ENCODE measurements at regions not wholly inside any gene's neighbourhood (a gene's known extent, or its start where the extent isn't known, plus 50 kb on each side); places are given as distances from the start of the nearest gene placed in this dataset.

DNA sequence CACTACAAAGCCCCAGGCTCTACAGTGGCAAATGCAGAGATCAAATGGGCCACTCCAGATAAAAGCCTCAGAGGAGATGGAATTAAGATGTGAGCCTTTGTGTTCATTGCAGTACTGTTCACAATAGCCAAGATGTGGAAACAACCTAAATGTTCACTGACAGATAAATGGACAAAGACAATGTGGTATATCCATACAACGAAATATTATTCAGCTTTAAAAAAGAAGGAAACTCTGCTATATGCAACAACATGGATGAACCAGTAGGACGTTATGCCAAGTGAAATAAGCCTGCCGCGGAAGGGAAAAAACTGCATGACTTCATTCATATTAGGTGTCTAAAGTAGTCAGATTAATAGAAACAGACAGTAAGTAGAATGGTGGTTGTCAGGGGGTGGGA, 170.5 kb upstream of the TBX20 start:
- Histone ChIP-seq H3K79me2 (ENCODE audit: control insufficient read depth, insufficient read depth, low read length) (no peaks in the 10 kb centered on the region), H3K27ac (ENCODE audit: control insufficient read depth, insufficient read depth) (no peak overlapping the region), H3K9ac (ENCODE audit: control insufficient read depth, insufficient read depth, low read length) (no peak overlapping the region), H3K9me3 (replicated peaks; ENCODE audit: control insufficient read depth, insufficient read depth, low read length) (no peaks in the 10 kb centered on the region), H3K4me1 (ENCODE audit: control insufficient read depth, insufficient read depth, low read length) (no peaks in the 10 kb centered on the region), H3K4me2 (ENCODE audit: control insufficient read depth, insufficient read depth) (no peak overlapping the region), H3K4me3 (no peak overlapping the region), H2AFZ (ENCODE audit: control insufficient read depth, low read depth, low read length) (no peak overlapping the region), H4K20me1 (ENCODE audit: control insufficient read depth, insufficient read depth) (no peaks in the 10 kb centered on the region; the same call in 1 of the 2 replicates), H3K36me3 (ENCODE audit: control insufficient read depth in 2 of 2, insufficient read depth in 2 of 2, low read length in 1 of 2) (no peaks in the 10 kb centered on the region), H3K27me3 (replicated peaks in 1 of 2; ENCODE audit: control insufficient read depth in 2 of 2, insufficient read depth in 2 of 2, low read length in 1 of 2) (no peaks in the 10 kb centered on the region; a peak in 1 of 4 replicates)
- POLR2A ChIA-PET, result interaction anchor here (0.6 kb wide), 1 partner anchor 95 kb away, joined by 3 read pairs; no protein-coding TSS in a partner anchor
- in situ Hi-C loops (cut with MboI), result loop anchor here (10.0 kb wide), 2 partner anchors 200 to 480 kb away; no protein-coding TSS in a partner anchor
- RAD21 ChIA-PET (ENCODE audit: unreplicated experiment), result interaction anchor here (1.3 to 2.3 kb wide), 3 partner anchors 9 to 200 kb away, joined by 3 to 13 read pairs (median 8); no protein-coding TSS in a partner anchor
- no peak for FAIRE-seq
- DNase-seq (ENCODE audit: low read depth, low spot score), result no peak
- TF ChIP-seq NRF1 (conservative IDR thresholded peaks at IDR 0.05; ENCODE audit: low read depth, low read length) (no peak), LARP7 (IDR thresholded peaks at IDR 0.05) (no peak), SRF (IDR thresholded peaks at IDR 0.05; ENCODE audit: low read depth in 2 of 2, low read length in 2 of 2) (no peak), CREM (IDR thresholded peaks at IDR 0.05; ENCODE audit: low read depth) (no peak)
- TF ChIP-seq, protein P1, sequence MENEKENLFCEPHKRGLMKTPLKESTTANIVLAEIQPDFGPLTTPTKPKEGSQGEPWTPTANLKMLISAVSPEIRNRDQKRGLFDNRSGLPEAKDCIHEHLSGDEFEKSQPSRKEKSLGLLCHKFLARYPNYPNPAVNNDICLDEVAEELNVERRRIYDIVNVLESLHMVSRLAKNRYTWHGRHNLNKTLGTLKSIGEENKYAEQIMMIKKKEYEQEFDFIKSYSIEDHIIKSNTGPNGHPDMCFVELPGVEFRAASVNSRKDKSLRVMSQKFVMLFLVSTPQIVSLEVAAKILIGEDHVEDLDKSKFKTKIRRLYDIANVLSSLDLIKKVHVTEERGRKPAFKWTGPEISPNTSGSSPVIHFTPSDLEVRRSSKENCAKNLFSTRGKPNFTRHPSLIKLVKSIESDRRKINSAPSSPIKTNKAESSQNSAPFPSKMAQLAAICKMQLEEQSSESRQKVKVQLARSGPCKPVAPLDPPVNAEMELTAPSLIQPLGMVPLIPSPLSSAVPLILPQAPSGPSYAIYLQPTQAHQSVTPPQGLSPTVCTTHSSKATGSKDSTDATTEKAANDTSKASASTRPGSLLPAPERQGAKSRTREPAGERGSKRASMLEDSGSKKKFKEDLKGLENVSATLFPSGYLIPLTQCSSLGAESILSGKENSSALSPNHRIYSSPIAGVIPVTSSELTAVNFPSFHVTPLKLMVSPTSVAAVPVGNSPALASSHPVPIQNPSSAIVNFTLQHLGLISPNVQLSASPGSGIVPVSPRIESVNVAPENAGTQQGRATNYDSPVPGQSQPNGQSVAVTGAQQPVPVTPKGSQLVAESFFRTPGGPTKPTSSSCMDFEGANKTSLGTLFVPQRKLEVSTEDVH (IDR thresholded peaks at IDR 0.05; ENCODE audit: low read depth, partially characterized antibody), result no peak
- CTCF ChIA-PET, result interaction anchor here (0.8 to 3.2 kb wide), 12 partner anchors 8 to 200 kb away, joined by 3 to 21 read pairs (median 4); no protein-coding TSS in a partner anchor
- SMC1A ChIA-PET (ENCODE audit: uncharacterized antibody, unreplicated experiment), result interaction anchor here (0.7 to 1.7 kb wide), 7 partner anchors 9 to 214 kb away, joined by 3 to 12 read pairs (median 4); no protein-coding TSS in a partner anchor
- WGBS (ENCODE audit: insufficient coverage, insufficient replicate concordance, low lambda C conversion rate, missing lambda C conversion rate), result 50% methylated on average over 4 of the region's 4 CpGs
- ATAC-seq, result no peak
- BruUV-seq (replicated peaks), result no TSS peak
- intact Hi-C loops (cut with micrococcal nuclease; ENCODE audit: unreplicated experiment), result loop anchor here (2.0 kb wide), 1 partner anchor 112 kb away; no protein-coding TSS in a partner anchor

Measured in GM12878 (cell line).